OCI-LY7 (cell line): ENCODE measurements at regions not wholly inside any gene's neighbourhood (a gene's known extent, or its start where the extent isn't known, plus 50 kb on each side); places are given as distances from the start of the nearest gene placed in this dataset.

Experiments used
- BruUV-seq: library from RNA; stranded (reverse); fragments of 400-500 nt; replicated peaks from 2 replicates; lab custom pipeline; 2021; lab: Mats Ljungman, UMichigan
- CTCF ChIA-PET: fragments of 300-600 bp; sonication (Branson Sonifier 250); formaldehyde crosslinking; loops from one replicate; lab custom pipeline; 2022; ENCODE audit warnings: antibody characterized with exemption; ENCODE audit not compliant: unreplicated experiment; lab: Charles Lee
- POLR2A ChIA-PET: fragments of 300-600 bp; sonication (Branson Sonifier 250); formaldehyde crosslinking; loops from one replicate; lab custom pipeline; 2022; ENCODE audit warnings: antibody characterized with exemption; lab: Charles Lee
- DNase-seq: peaks from one replicate; pipeline ENCODE4 v3.0.0-alpha.2; 2015; ENCODE audit warnings: low spot score
- H2AFZ ChIP-seq: fragments of 200-600 bp; sonication (generic), shearing (Covaris generic); 2 replicates; pipeline ENCODE4 v1.6.1; 2014; ENCODE audit warnings: mild to moderate bottlenecking, antibody characterized with exemption, low read length, moderate library complexity
- H3K27ac ChIP-seq: fragments of 200-600 bp; sonication (generic); 2 replicates; pipeline ENCODE4 v1.5.1; 2014; ENCODE audit warnings: mixed run types, low read depth, mild to moderate bottlenecking, moderate library complexity, low read length, inconsistent platforms; ENCODE audit not compliant: poor library complexity, severe bottlenecking
- H3K36me3 ChIP-seq: fragments of 200-600 bp; sonication (generic); 2 replicates; pipeline ENCODE4 v1.6.1; 2014; ENCODE audit warnings: mild to moderate bottlenecking, antibody characterized with exemption, low read length, moderate library complexity, mixed read lengths; ENCODE audit not compliant: insufficient read depth
- H3K4me1 ChIP-seq: fragments of 200-600 bp; sonication (generic); 2 replicates; pipeline ENCODE4 v1.5.1; 2014; ENCODE audit warnings: mild to moderate bottlenecking, low read length; ENCODE audit not compliant: insufficient read depth, poor library complexity, severe bottlenecking
- H3K4me2 ChIP-seq: fragments of 200-600 bp; sonication (generic); 2 replicates; pipeline ENCODE4 v1.6.1; 2014; ENCODE audit warnings: mild to moderate bottlenecking, low read length
- H3K4me3 ChIP-seq: fragments of 200-600 bp; sonication (generic); 2 replicates; pipeline ENCODE4 v1.5.1; 2014; ENCODE audit warnings: mild to moderate bottlenecking, low read depth, low read length; ENCODE audit not compliant: poor library complexity, severe bottlenecking
- H3K79me2 ChIP-seq: fragments of 200-600 bp; sonication (generic); 2 replicates; pipeline ENCODE4 v1.6.1; 2016; ENCODE audit warnings: low read depth, mild to moderate bottlenecking, low read length, moderate library complexity, mixed read lengths; ENCODE audit not compliant: insufficient read depth
- H3K9me2 ChIP-seq: fragments of 200-600 bp; sonication (generic); 2 replicates; pipeline ENCODE4 v1.6.1; 2016; ENCODE audit warnings: mild to moderate bottlenecking, low read length, mixed read lengths; ENCODE audit not compliant: insufficient read depth
- H3K9me3 ChIP-seq: fragments of 200-600 bp; sonication (generic); 2 replicates; pipeline ENCODE4 v1.6.1; 2014; ENCODE audit warnings: mild to moderate bottlenecking, mixed run types, low read length, mixed read lengths
- H4K20me1 ChIP-seq: fragments of 200-600 bp; sonication (generic); 2 replicates; pipeline ENCODE4 v1.6.1; 2014; ENCODE audit warnings: mild to moderate bottlenecking, antibody characterized with exemption, low read length, moderate library complexity, mixed read lengths; ENCODE audit not compliant: insufficient read depth
- CTCF ChIP-seq: fragments of 200-600 bp; sonication (generic); conservative IDR thresholded peaks from 2 replicates; pipeline ENCODE4 v1.5.1; 2014; ENCODE audit warnings: mild to moderate bottlenecking, antibody characterized with exemption, low read length, moderate library complexity, mixed read lengths
- EZH2phosphoT487 ChIP-seq: fragments of 200-600 bp; sonication (generic); IDR thresholded peaks from 2 replicates; pipeline ENCODE4 v1.6.1; 2018; ENCODE audit warnings: low read depth, borderline replicate concordance, mild to moderate bottlenecking, mixed run types, antibody characterized with exemption, low read length, moderate library complexity, mixed read lengths
- intact Hi-C: fragments of 100-400 bp; cut with micrococcal nuclease; formaldehyde crosslinking; loops from one replicate; pipeline ENCODE4 v1.10.0; 2022; ENCODE audit not compliant: unreplicated experiment

DNA sequence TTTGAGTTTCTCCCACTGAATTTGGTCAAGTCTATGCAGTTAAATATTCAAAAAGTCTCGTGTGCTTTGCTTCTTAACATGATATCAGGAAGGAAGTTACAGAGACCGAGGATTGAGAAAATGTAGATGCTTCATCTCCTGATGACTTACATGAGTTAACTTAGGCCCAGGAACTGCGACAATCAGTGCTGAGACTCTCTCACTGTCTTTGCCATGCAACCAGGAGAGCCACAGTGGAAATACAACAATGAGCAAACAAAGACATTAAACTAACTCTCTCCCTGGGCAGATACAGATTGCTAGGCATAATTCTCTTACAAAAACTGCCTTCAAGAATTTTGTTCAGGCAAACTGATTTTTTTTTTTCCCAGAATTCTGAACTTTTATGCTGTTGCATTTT, 440.6 kb upstream of the EPHA7 start:
- H3K27ac ChIP-seq = no peak overlapping the region
- H2AFZ ChIP-seq = no peak overlapping the region
- DNase-seq = no peak
- no peaks in the 10 kb centered on the region for H3K79me2 ChIP-seq
- BruUV-seq = no TSS peak
- no peaks in the 10 kb centered on the region for H3K36me3 ChIP-seq
- no peak for TF ChIP-seq EZH2phosphoT487
- TF ChIP-seq CTCF = no peak
- POLR2A ChIA-PET = interaction anchor here (0.7 kb wide), 1 partner anchor 43 kb away, joined by 3 read pairs; no protein-coding TSS in a partner anchor
- no peaks in the 10 kb centered on the region for H3K9me2 ChIP-seq
- intact Hi-C loops = no loop called here
- no peaks in the 10 kb centered on the region for H3K4me1 ChIP-seq
- no peaks in the 10 kb centered on the region for H3K9me3 ChIP-seq
- no peak overlapping the region for H3K4me2 ChIP-seq
- no peak overlapping the region for H3K4me3 ChIP-seq
- H4K20me1 ChIP-seq = no peaks in the 10 kb centered on the region
- CTCF ChIA-PET = no interaction called here

DNA sequence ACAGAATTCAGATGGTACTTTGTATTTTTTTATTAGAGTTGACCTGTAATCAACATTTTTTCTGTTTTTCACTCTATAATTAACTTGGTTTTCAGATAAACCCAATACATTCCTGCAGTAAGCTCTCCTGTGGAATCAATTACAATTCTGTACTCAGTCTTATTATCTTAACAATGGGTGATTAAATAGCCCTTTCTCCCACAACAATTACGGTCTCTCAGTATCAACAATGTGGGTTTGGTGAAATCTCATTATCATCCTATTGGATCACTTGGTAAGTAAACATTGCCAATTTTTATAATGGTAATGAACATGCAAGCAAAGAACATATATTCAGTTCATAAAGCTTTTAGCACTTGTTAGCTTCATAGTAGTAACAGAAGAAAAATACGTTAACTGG, 438.9 kb upstream of the EPHA7 start:
- Histone ChIP-seq H3K27ac (no peak overlapping the region), H3K4me1 (no peaks in the 10 kb centered on the region), H3K4me3 (no peak overlapping the region), H3K9me2 (no peaks in the 10 kb centered on the region), H2AFZ (no peak overlapping the region), H3K9me3 (no peaks in the 10 kb centered on the region), H3K79me2 (no peaks in the 10 kb centered on the region), H3K36me3 (no peaks in the 10 kb centered on the region), H4K20me1 (no peaks in the 10 kb centered on the region), H3K4me2 (no peak overlapping the region)
- intact Hi-C loops = no loop called here
- ChIA-PET CTCF (no interaction called here), POLR2A (interaction anchor here (1.0 to 1.1 kb wide), 2 partner anchors 11 to 67 kb away, joined by 3 read pairs; no protein-coding TSS in a partner anchor)
- no peak for DNase-seq
- no TSS peak for BruUV-seq
- no peak for TF ChIP-seq CTCF
- no peak for TF ChIP-seq EZH2phosphoT487

- intact Hi-C loops = no loop called here
- no TSS peak for BruUV-seq
- POLR2A ChIA-PET = no interaction called here
Measured at GRCh38 chr6:93849857-93850256, 430.5 kb upstream of the EPHA7 start.

More at GRCh38 chr6:93849857-93850256, 430.5 kb upstream of the EPHA7 start:
- Histone ChIP-seq H4K20me1 (no peaks in the 10 kb centered on the region), H3K4me2 (no peak overlapping the region), H2AFZ (no peak overlapping the region), H3K27ac (no peak overlapping the region), H3K4me3 (no peak overlapping the region), H3K79me2 (no peaks in the 10 kb centered on the region), H3K9me2 (no peaks in the 10 kb centered on the region), H3K9me3 (no peaks in the 10 kb centered on the region), H3K36me3 (no peaks in the 10 kb centered on the region), H3K4me1 (no peaks in the 10 kb centered on the region)
- CTCF ChIA-PET = no interaction called here
- TF ChIP-seq EZH2phosphoT487 = no peak
- DNase-seq = no peak
